IMR-90 (cell line): ENCODE measurements at regions not wholly inside any gene's neighbourhood (a gene's known extent, or its start where the extent isn't known, plus 50 kb on each side); places are given as distances from the start of the nearest gene placed in this dataset.

Experiments used
- ATAC-seq: fragments of 200-7000 bp; cut with Tn5 transposase; 2 replicates; pipeline ENCODE4 v1.9.1; 2020; ENCODE audit warnings: low read depth, mild to moderate bottlenecking, moderate library complexity
- BruUV-seq: library from RNA; stranded (reverse); fragments of 400-500 nt; replicated peaks from 2 replicates; lab custom pipeline; 2021; lab: Mats Ljungman, UMichigan
- CTCF ChIA-PET: fragments of 300-600 bp; formaldehyde crosslinking; extraction: SDS; loops from one replicate; lab custom pipeline; 2021; ENCODE audit warnings: antibody characterized with exemption; lab: Yijun Ruan, JAX
- POLR2A ChIA-PET: fragments of 300-600 bp; sonication (Branson Sonifier 250); formaldehyde crosslinking; loops from one replicate; lab custom pipeline; 2022; ENCODE audit warnings: antibody characterized with exemption; ENCODE audit not compliant: unreplicated experiment; lab: Charles Lee
- DNase-seq: peaks from one replicate; pipeline ENCODE4 v3.0.0; 2013
- H2AFZ ChIP-seq: replicated peaks from 2 replicates; pipeline ENCODE3; 2013; ENCODE audit warnings: low read length, mild to moderate bottlenecking; ENCODE audit not compliant: poor library complexity
- H2AK5ac ChIP-seq: 2 replicates; pipeline ENCODE4 v1.6.1; 2013; ENCODE audit warnings: low read depth, low read length, inconsistent platforms
- H2AK9ac ChIP-seq: replicated peaks from 2 replicates; pipeline ENCODE3; 2013; ENCODE audit warnings: mild to moderate bottlenecking, low read depth, low read length, moderate library complexity; ENCODE audit not compliant: poor library complexity
- H2BK120ac ChIP-seq: 2 replicates; pipeline ENCODE4 v1.6.1; 2013; ENCODE audit warnings: low read depth, low read length, inconsistent platforms
- H2BK15ac ChIP-seq: 3 replicates; pipeline ENCODE4 v1.6.1; 2013; ENCODE audit warnings: low read depth, low read length, inconsistent platforms
- H2BK20ac ChIP-seq: 2 replicates; pipeline ENCODE4 v1.6.1; 2013; ENCODE audit warnings: low read depth, mild to moderate bottlenecking, inconsistent platforms, low read length, moderate library complexity
- H2BK5ac ChIP-seq: 2 replicates; pipeline ENCODE4 v1.6.1; 2013; ENCODE audit warnings: mild to moderate bottlenecking, low read depth, low read length, inconsistent platforms; ENCODE audit not compliant: poor library complexity, severe bottlenecking
- H3K14ac ChIP-seq: replicated peaks from 2 replicates; pipeline ENCODE4 v1.6.1; 2013; ENCODE audit warnings: low read depth, low read length, inconsistent platforms
- H3K18ac ChIP-seq: 2 replicates; pipeline ENCODE4 v1.6.1; 2013; ENCODE audit warnings: low read depth, low read length, control low read depth
- H3K23ac ChIP-seq: 2 replicates; pipeline ENCODE4 v1.6.1; 2013; ENCODE audit warnings: low read depth, low read length, inconsistent platforms
- H3K27ac ChIP-seq: 2 replicates; pipeline ENCODE4 v1.5.1; 2013; ENCODE audit warnings: mild to moderate bottlenecking, control low read depth, low read length; ENCODE audit not compliant: insufficient read depth
- H3K27me3 ChIP-seq: 2 replicates; pipeline ENCODE4 v1.6.1; 2013; ENCODE audit warnings: low read length; ENCODE audit not compliant: control insufficient read depth, insufficient read depth
- H3K36me3 ChIP-seq: 2 replicates; pipeline ENCODE4 v1.6.1; 2013; ENCODE audit warnings: low read length, mixed read lengths; ENCODE audit not compliant: control insufficient read depth, insufficient read depth
- H3K4ac ChIP-seq: 2 replicates; pipeline ENCODE4 v1.6.1; 2013; ENCODE audit warnings: low read depth, low read length, inconsistent platforms
- H3K4me1 ChIP-seq: 2 replicates; pipeline ENCODE4 v1.6.1; 2013; ENCODE audit warnings: low read length, mixed read lengths; ENCODE audit not compliant: control insufficient read depth, insufficient read depth
- H3K4me2 ChIP-seq: 2 replicates; pipeline ENCODE4 v1.6.1; 2013; ENCODE audit warnings: low read depth, mild to moderate bottlenecking, control low read depth, low read length, moderate library complexity
- H3K4me3 ChIP-seq: 2 replicates; pipeline ENCODE4 v1.5.1; 2013; ENCODE audit warnings: low read depth, mild to moderate bottlenecking, control low read depth, low read length, moderate library complexity; ENCODE audit not compliant: insufficient read depth
- H3K56ac ChIP-seq: 2 replicates; pipeline ENCODE4 v1.6.1; 2013; ENCODE audit warnings: low read length, inconsistent platforms; ENCODE audit not compliant: insufficient read depth; ENCODE audit errors: extremely low read depth
- H3K79me1 ChIP-seq, 2 experiments: 2 replicates each; pipeline ENCODE4 v1.6.1; 2013; ENCODE audit warnings: low read length in 2 of 2, inconsistent platforms in 1 of 2, low read depth in 1 of 2
- H3K9ac ChIP-seq: 2 replicates; pipeline ENCODE4 v1.6.1; 2013; ENCODE audit warnings: low read depth, low read length, control low read depth
- H3K9me1 ChIP-seq: 2 replicates; pipeline ENCODE4 v1.6.1; 2013; ENCODE audit warnings: low read length, inconsistent platforms; ENCODE audit not compliant: insufficient read depth
- H3K9me3 ChIP-seq: 2 replicates; pipeline ENCODE4 v1.6.1; 2013; ENCODE audit warnings: low read length; ENCODE audit not compliant: control insufficient read depth, insufficient read depth
- H4K20me1 ChIP-seq: 2 replicates; pipeline ENCODE4 v1.6.1; 2013; ENCODE audit warnings: low read length, inconsistent platforms; ENCODE audit not compliant: insufficient read depth
- H4K5ac ChIP-seq: 2 replicates; pipeline ENCODE4 v1.6.1; 2013; ENCODE audit warnings: mild to moderate bottlenecking, low read depth, low read length, control low read depth
- H4K8ac ChIP-seq, 2 experiments: 2 replicates each; pipeline ENCODE4 v1.6.1; 2013; ENCODE audit warnings: low read depth in 2 of 2, low read length in 2 of 2, control low read depth in 1 of 2, inconsistent platforms in 1 of 2
- H4K91ac ChIP-seq: 2 replicates; pipeline ENCODE4 v1.6.1; 2013; ENCODE audit warnings: low read depth, low read length, inconsistent platforms; ENCODE audit not compliant: insufficient read depth
- CTCF ChIP-seq: conservative IDR thresholded peaks from 2 replicates; pipeline ENCODE4 v1.5.1; 2012; ENCODE audit warnings: mild to moderate bottlenecking, low read depth, low read length, improper control_type of control experiment
- FOS ChIP-seq: fragments of 150-350 bp; IDR thresholded peaks from 2 replicates; pipeline ENCODE4 v1.6.1; 2016; ENCODE audit warnings: low read depth, low read length
- NFE2L2 ChIP-seq: fragments of 150-350 bp; IDR thresholded peaks from 2 replicates; pipeline ENCODE4 v1.6.1; 2016; ENCODE audit warnings: low read depth, mild to moderate bottlenecking, low read length
- RAD21 ChIP-seq: IDR thresholded peaks from 2 replicates; pipeline ENCODE4 v1.6.1; 2012; ENCODE audit warnings: low read length, improper control_type of control experiment
- whole genome bisulfite sequencing, 2 experiments: methylation state at CpG; one replicate each; pipeline versions ENCODE4 v1.1.5 to v1.1.7; 2013; ENCODE audit warnings: missing lambda C conversion rate in 2 of 2; ENCODE audit not compliant: insufficient read length in 1 of 2; ENCODE audit errors: extremely low coverage in 2 of 2; 5-methylcytosine and 5-hydroxymethylcytosine counted together
- dilution Hi-C: fragments of 300-500 bp; cut with HindIII; formaldehyde crosslinking; loops from one replicate; pipeline ENCODE4 v1.14.3; 2018; ENCODE audit warnings: low sequenced_read_pairs; ENCODE audit not compliant: unreplicated experiment
- in situ Hi-C: fragments of 300-500 bp; cut with MboI; formaldehyde crosslinking; loops from 3 replicates; pipeline ENCODE4 v1.14.3; 2019; ENCODE audit warnings: low sequenced_read_pairs, inconsistent platforms, mixed read lengths
- intact Hi-C: fragments of 100-400 bp; cut with micrococcal nuclease; formaldehyde crosslinking; loops from 2 replicates; pipeline ENCODE4 v1.10.0; 2022

GRCh38 chr5:42875785-42876374 lies 64.2 kb upstream of the SELENOP start:
- Histone ChIP-seq H3K9ac (no peak overlapping the region), H2BK20ac (no peak overlapping the region), H2AK9ac (no peak overlapping the region), H2BK15ac (no peak overlapping the region), H3K4ac (no peak overlapping the region), H2AK5ac (no peak overlapping the region), H3K14ac (no peak overlapping the region), H3K4me2 (no peak overlapping the region), H3K36me3 (no peaks in the 10 kb centered on the region), H3K9me3 (no peaks in the 10 kb centered on the region), H4K5ac (no peak overlapping the region), H3K18ac (no peak overlapping the region), H3K27ac (no peak overlapping the region), H3K23ac (no peak overlapping the region), H3K4me3 (no peak overlapping the region), H2AFZ (no peak overlapping the region), H4K91ac (no peak overlapping the region), H3K79me1 (no peaks in the 10 kb centered on the region), H2BK5ac (no peak overlapping the region), H3K4me1 (no peaks in the 10 kb centered on the region), H4K20me1 (no peaks in the 10 kb centered on the region), H3K9me1 (no peaks in the 10 kb centered on the region), H4K8ac (no peak overlapping the region), H3K27me3 (peaks cover 7% of the 10 kb centered on the region), H2BK120ac (no peak overlapping the region), H3K56ac (no peak overlapping the region)
- no CpG with 5 or more reads among the region's 1 CpG for WGBS, 2 experiments
- ATAC-seq (no peak), DNase-seq (no peak)
- ChIA-PET POLR2A (no interaction called here), CTCF (interaction anchor here (0.6 kb wide), 1 partner anchor 17 kb away, joined by 5 read pairs; no protein-coding TSS in a partner anchor)
- no TSS peak for BruUV-seq
- dilution Hi-C loops (no loop called here), intact Hi-C loops (no loop called here), in situ Hi-C loops (no loop called here)
- TF ChIP-seq FOS (no peak), CTCF (no peak), NFE2L2 (no peak), RAD21 (no peak)
